Activated B cell treated with CpG ODN at 0.5 μM for 24 hours (primary cell): ENCODE measurements at regions not wholly inside any gene's neighbourhood (a gene's known extent, or its start where the extent isn't known, plus 50 kb on each side); places are given as distances from the start of the nearest gene placed in this dataset.

Source experiments
- ATAC-seq: fragments of 200-7000 bp; cut with Tn5 transposase; one replicate; pipeline ENCODE4 v1.10.0; 2021; ENCODE audit warnings: low read depth, mild to moderate bottlenecking, moderate library complexity
- CTCF ChIA-PET: fragments of 350-600 bp; sonication (Branson Sonifier 250); formaldehyde crosslinking; loops from one replicate; lab custom pipeline; 2021; ENCODE audit warnings: antibody characterized with exemption; lab: Charles Lee
- POLR2A ChIA-PET: fragments of 350-600 bp; sonication (Branson Sonifier 250); formaldehyde crosslinking; loops from one replicate; lab custom pipeline; 2021; ENCODE audit warnings: antibody characterized with exemption; lab: Charles Lee
- DNase-seq: peaks from one replicate; pipeline ENCODE4 v3.0.0; 2022
- H3K27ac Mint-ChIP-seq: one replicate; pipeline ENCODE4 v1.8.0; 2020; ENCODE audit warnings: mixed read lengths
- H3K27me3 Mint-ChIP-seq: one replicate; pipeline ENCODE4 v1.8.0; 2021; ENCODE audit warnings: mixed read lengths
- H3K36me3 Mint-ChIP-seq: one replicate; pipeline ENCODE4 v1.8.0; 2021; ENCODE audit warnings: low read depth, mixed read lengths
- H3K4me1 Mint-ChIP-seq: one replicate; pipeline ENCODE4 v1.8.0; 2021; ENCODE audit warnings: mixed read lengths
- H3K4me3 Mint-ChIP-seq: one replicate; pipeline ENCODE4 v1.8.0; 2020; ENCODE audit warnings: mild to moderate bottlenecking, mixed read lengths
- H3K9me3 Mint-ChIP-seq: one replicate; pipeline ENCODE4 v1.8.0; 2020; ENCODE audit warnings: mixed read lengths
- intact Hi-C: fragments of 100-400 bp; cut with micrococcal nuclease; formaldehyde crosslinking; loops from one replicate; pipeline ENCODE4 v1.15.1; 2024
- TF ChIP-seq, protein P1 (sequence below): fragments of 200-600 bp; IDR thresholded peaks from one replicate; pipeline ENCODE4 v1.8.0; 2022; ENCODE audit warnings: antibody characterized with exemption, mild to moderate bottlenecking

DNA sequence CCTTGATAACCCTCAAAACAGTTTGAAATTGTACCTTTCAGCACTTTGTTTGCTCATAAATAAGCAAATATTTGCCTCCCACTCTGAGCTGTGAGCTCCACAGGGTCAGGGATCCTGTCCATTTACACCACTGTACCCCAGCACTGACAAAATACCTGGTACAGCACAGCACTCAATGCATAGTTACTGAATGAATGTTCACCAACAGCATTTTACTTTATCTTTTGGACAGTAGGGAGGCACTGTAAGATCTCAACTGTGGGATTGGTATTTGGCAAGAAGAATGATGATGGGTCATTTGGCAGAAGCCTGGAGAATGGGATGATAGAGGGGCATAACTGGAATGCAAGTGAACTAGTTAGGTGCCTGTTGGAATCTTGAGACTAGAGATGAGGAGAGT is 127.2 kb upstream of the ARGLU1 start:
- no peaks in the 10 kb centered on the region for H3K36me3 Mint-ChIP-seq
- ChIA-PET POLR2A (no interaction called here), CTCF (no interaction called here)
- DNase-seq (no peak), ATAC-seq (no peak)
- intact Hi-C loops: no loop called here
- TF ChIP-seq, protein P1, sequence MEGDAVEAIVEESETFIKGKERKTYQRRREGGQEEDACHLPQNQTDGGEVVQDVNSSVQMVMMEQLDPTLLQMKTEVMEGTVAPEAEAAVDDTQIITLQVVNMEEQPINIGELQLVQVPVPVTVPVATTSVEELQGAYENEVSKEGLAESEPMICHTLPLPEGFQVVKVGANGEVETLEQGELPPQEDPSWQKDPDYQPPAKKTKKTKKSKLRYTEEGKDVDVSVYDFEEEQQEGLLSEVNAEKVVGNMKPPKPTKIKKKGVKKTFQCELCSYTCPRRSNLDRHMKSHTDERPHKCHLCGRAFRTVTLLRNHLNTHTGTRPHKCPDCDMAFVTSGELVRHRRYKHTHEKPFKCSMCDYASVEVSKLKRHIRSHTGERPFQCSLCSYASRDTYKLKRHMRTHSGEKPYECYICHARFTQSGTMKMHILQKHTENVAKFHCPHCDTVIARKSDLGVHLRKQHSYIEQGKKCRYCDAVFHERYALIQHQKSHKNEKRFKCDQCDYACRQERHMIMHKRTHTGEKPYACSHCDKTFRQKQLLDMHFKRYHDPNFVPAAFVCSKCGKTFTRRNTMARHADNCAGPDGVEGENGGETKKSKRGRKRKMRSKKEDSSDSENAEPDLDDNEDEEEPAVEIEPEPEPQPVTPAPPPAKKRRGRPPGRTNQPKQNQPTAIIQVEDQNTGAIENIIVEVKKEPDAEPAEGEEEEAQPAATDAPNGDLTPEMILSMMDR: no peak
- no peak overlapping the region for H3K4me3 Mint-ChIP-seq
- no peaks in the 10 kb centered on the region for H3K9me3 Mint-ChIP-seq
- H3K27ac Mint-ChIP-seq: no peak overlapping the region
- H3K27me3 Mint-ChIP-seq: no peaks in the 10 kb centered on the region
- H3K4me1 Mint-ChIP-seq: no peaks in the 10 kb centered on the region

DNA sequence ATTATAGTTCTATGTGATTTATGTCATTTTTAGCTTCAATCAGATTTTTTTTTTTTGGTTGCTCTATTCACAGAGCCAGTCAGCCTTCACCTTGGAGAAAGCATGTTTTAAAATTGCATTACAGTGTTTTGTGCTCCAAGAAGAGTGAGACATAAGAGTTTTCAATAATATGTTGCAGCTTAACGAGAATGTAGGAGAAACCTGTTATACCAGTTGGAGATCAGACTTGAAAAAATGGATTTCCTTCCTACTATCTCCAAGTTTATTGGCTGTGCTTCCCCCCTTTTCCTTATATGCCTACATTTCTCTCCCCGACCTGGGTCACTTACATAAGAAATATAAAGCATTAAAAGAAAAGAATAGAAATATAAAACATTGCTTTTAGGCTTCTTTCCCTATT is 123.9 kb upstream of the ARGLU1 start:
- no peaks in the 10 kb centered on the region for H3K36me3 Mint-ChIP-seq
- ChIA-PET POLR2A (no interaction called here), CTCF (no interaction called here)
- intact Hi-C loops: no loop called here
- H3K27me3 Mint-ChIP-seq: no peaks in the 10 kb centered on the region
- ATAC-seq (no peak), DNase-seq (no peak)
- no peaks in the 10 kb centered on the region for H3K9me3 Mint-ChIP-seq
- no peak overlapping the region for H3K4me3 Mint-ChIP-seq
- no peak overlapping the region for H3K27ac Mint-ChIP-seq
- TF ChIP-seq, protein P1: no peak
- H3K4me1 Mint-ChIP-seq: no peaks in the 10 kb centered on the region

DNA sequence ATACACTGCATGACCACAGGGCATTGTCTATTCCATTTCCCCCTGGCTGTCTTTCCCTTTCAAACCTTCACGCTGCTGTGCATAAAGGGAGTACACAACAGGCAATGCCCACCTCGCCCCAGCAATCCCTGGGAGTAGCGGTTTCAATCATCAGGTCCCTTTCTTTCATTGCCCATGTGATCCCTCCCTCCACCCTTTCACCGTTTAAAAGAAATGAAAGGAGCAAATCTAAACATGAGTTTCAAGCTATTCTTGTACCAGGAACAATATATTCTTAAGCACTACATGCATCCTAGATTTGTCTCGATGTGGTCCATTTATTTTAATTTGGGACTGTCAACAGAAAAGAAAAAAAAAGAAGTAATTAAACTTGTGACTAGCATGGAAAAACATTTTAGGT is 123.4 kb upstream of the ARGLU1 start:
- no peak for DNase-seq
- H3K4me3 Mint-ChIP-seq: no peak overlapping the region
- POLR2A ChIA-PET: no interaction called here
- no peaks in the 10 kb centered on the region for H3K9me3 Mint-ChIP-seq
- CTCF ChIA-PET: no interaction called here
- H3K27ac Mint-ChIP-seq: no peak overlapping the region
- no peak for ATAC-seq
- TF ChIP-seq, protein P1: no peak
- no peaks in the 10 kb centered on the region for H3K4me1 Mint-ChIP-seq
- no peaks in the 10 kb centered on the region for H3K27me3 Mint-ChIP-seq
- no peaks in the 10 kb centered on the region for H3K36me3 Mint-ChIP-seq
- intact Hi-C loops: no loop called here

DNA sequence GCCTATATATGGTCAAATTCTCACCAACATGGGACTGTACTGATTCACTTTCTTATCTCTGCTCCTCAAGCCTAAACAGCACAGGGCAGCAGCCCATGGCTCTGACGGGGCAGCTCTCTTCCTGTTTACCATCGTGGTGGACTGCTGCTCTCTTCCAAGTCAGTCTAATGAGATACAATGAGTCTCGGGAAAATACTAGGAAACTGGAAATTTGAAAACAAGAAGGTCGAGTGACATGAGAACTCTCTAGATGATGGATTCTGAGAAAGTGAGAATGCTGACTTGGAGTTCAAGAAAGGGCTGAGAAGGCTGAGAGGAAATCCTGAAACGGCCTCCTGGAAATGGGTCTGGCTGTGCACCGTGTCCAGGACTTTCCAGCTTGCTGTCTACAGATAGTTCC is 122.8 kb upstream of the ARGLU1 start:
- TF ChIP-seq, protein P1: no peak
- ChIA-PET CTCF (no interaction called here), POLR2A (no interaction called here)
- Mint-ChIP-seq H3K36me3 (no peaks in the 10 kb centered on the region), H3K4me1 (no peaks in the 10 kb centered on the region), H3K27me3 (no peaks in the 10 kb centered on the region), H3K4me3 (no peak overlapping the region), H3K9me3 (no peaks in the 10 kb centered on the region), H3K27ac (no peak overlapping the region)
- ATAC-seq (no peak), DNase-seq (no peak)
- intact Hi-C loops: no loop called here

DNA sequence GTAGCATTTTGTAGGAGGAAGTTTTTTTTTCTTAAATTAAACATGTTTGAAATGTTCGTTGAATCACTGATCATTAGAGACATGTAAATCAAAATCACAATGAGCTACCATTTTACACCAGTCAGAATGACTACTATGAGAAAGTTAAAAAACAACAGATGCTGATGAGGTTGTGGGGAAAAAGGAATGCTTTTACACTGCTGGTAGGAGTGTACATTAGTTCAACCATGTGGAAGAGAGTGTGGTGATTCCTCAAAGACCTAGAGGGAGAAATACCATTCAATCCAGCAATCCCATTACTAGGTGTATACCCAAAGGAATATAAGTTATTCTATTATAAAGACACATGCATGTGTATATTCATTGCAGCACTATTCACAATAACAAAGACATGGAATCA is 122.0 kb upstream of the ARGLU1 start:
- intact Hi-C loops: no loop called here

More for the DNA sequence above, 122.0 kb upstream of the ARGLU1 start:
- no peaks in the 10 kb centered on the region for H3K9me3 Mint-ChIP-seq
- CTCF ChIA-PET: no interaction called here
- POLR2A ChIA-PET: interaction anchor here (0.7 kb wide), 1 partner anchor 1820 kb away, joined by 9 read pairs; no protein-coding TSS in a partner anchor
- no peaks in the 10 kb centered on the region for H3K4me1 Mint-ChIP-seq
- TF ChIP-seq, protein P1: no peak
- no peaks in the 10 kb centered on the region for H3K36me3 Mint-ChIP-seq
- H3K4me3 Mint-ChIP-seq: no peak overlapping the region
- DNase-seq (no peak), ATAC-seq (no peak)
- H3K27ac Mint-ChIP-seq: no peak overlapping the region
- H3K27me3 Mint-ChIP-seq: no peaks in the 10 kb centered on the region
